Neural progenitor cell (in vitro differentiated cells): ENCODE measurements at regions not wholly inside any gene's neighbourhood (a gene's known extent, or its start where the extent isn't known, plus 50 kb on each side); places are given as distances from the start of the nearest gene placed in this dataset.

Source experiments
- DNase-seq: peaks from one replicate; pipeline ENCODE4 v3.0.0-alpha.2; 2016; ENCODE audit warnings: low spot score
- H2AFZ ChIP-seq: fragments of 200-600 bp; sonication (generic); replicated peaks from 2 replicates; pipeline ENCODE4 v1.6.1; 2016; ENCODE audit warnings: antibody characterized with exemption
- H3F3A ChIP-seq: fragments of 200-600 bp; sonication (generic); 2 replicates; pipeline ENCODE4 v1.6.1; 2016; ENCODE audit warnings: antibody characterized with exemption, low read depth
- H3K27ac ChIP-seq: fragments of 200-600 bp; sonication (generic); 2 replicates; pipeline ENCODE4 v1.5.1; 2016; ENCODE audit warnings: mild to moderate bottlenecking
- H3K27me3 ChIP-seq: fragments of 200-600 bp; sonication (generic); 2 replicates; pipeline ENCODE4 v1.6.1; 2016; ENCODE audit warnings: mild to moderate bottlenecking, moderate library complexity
- H3K36me3 ChIP-seq: fragments of 200-600 bp; sonication (generic); 2 replicates; pipeline ENCODE4 v1.5.1; 2016
- H3K4me1 ChIP-seq: fragments of 200-600 bp; sonication (generic); 2 replicates; pipeline ENCODE4 v1.6.1; 2016; ENCODE audit warnings: mixed run types
- H3K4me2 ChIP-seq: fragments of 200-600 bp; sonication (generic); 2 replicates; pipeline ENCODE4 v1.6.1; 2016
- H3K4me3 ChIP-seq: fragments of 200-600 bp; sonication (generic); 2 replicates; pipeline ENCODE4 v1.5.1; 2016
- H3K79me2 ChIP-seq: fragments of 200-600 bp; sonication (generic); 2 replicates; pipeline ENCODE4 v1.6.1; 2016; ENCODE audit warnings: low read depth
- H3K9ac ChIP-seq: fragments of 200-600 bp; sonication (generic); 2 replicates; pipeline ENCODE4 v1.6.1; 2016
- H3K9me3 ChIP-seq: fragments of 200-600 bp; sonication (generic); 2 replicates; pipeline ENCODE4 v1.5.1; 2016; ENCODE audit warnings: low read depth
- H4K20me1 ChIP-seq: fragments of 200-600 bp; sonication (generic); 2 replicates; pipeline ENCODE4 v1.6.1; 2016; ENCODE audit warnings: low read depth
- H3K27ac Mint-ChIP-seq: 3 replicates; pipeline ENCODE4 v1.8.0; 2021; ENCODE audit warnings: mixed read lengths
- H3K27me3 Mint-ChIP-seq: 2 replicates; pipeline ENCODE4 v1.8.0; 2022; ENCODE audit warnings: low read depth, mild to moderate bottlenecking, inconsistent platforms, moderate library complexity, mixed read lengths; ENCODE audit not compliant: insufficient read depth
- H3K36me3 Mint-ChIP-seq: 3 replicates; pipeline ENCODE4 v1.8.0; 2021; ENCODE audit warnings: mixed read lengths
- H3K4me1 Mint-ChIP-seq: 3 replicates; pipeline ENCODE4 v1.8.0; 2021; ENCODE audit warnings: mixed read lengths
- H3K4me3 Mint-ChIP-seq: 3 replicates; pipeline ENCODE4 v1.8.0; 2021; ENCODE audit warnings: mild to moderate bottlenecking, moderate library complexity, mixed read lengths
- H3K9me3 Mint-ChIP-seq: 3 replicates; pipeline ENCODE4 v1.8.0; 2020; ENCODE audit warnings: mixed read lengths
- CTCF ChIP-seq: fragments of 200-600 bp; sonication (generic); IDR thresholded peaks from 2 replicates; pipeline ENCODE4 v1.5.1; 2017; ENCODE audit warnings: antibody characterized with exemption, mild to moderate bottlenecking
- EZH2 ChIP-seq: fragments of 200-600 bp; sonication (generic); IDR thresholded peaks from 2 replicates; pipeline ENCODE4 v1.6.1; 2017; ENCODE audit warnings: antibody characterized with exemption, mild to moderate bottlenecking, moderate library complexity
- EZH2phosphoT487 ChIP-seq: fragments of 200-600 bp; sonication (generic); IDR thresholded peaks from 2 replicates; pipeline ENCODE4 v1.6.1; 2017; ENCODE audit warnings: antibody characterized with exemption

- DNase-seq: no peak
- Histone ChIP-seq H3K4me1 (no peaks in the 10 kb centered on the region), H2AFZ (no peak overlapping the region), H3K79me2 (no peaks in the 10 kb centered on the region), H3K9ac (no peak overlapping the region), H4K20me1 (no peaks in the 10 kb centered on the region), H3K36me3 (no peaks in the 10 kb centered on the region), H3K9me3 (no peaks in the 10 kb centered on the region), H3K27me3 (no peaks in the 10 kb centered on the region), H3K27ac (no peak overlapping the region), H3F3A (no peaks in the 10 kb centered on the region), H3K4me3 (no peak overlapping the region), H3K4me2 (no peak overlapping the region)
- peaks cover 2% of the 10 kb centered on the region for H3K27me3 Mint-ChIP-seq
- H3K9me3 Mint-ChIP-seq: no peaks in the 10 kb centered on the region
- H3K36me3 Mint-ChIP-seq: no peaks in the 10 kb centered on the region
- H3K27ac Mint-ChIP-seq: no peak overlapping the region
- no peaks in the 10 kb centered on the region for H3K4me1 Mint-ChIP-seq
- H3K4me3 Mint-ChIP-seq: no peak overlapping the region
- TF ChIP-seq EZH2 (no peak), EZH2phosphoT487 (no peak), CTCF (no peak)
Measured at GRCh38 chr6:94988701-94989100, 588.6 kb upstream of the MANEA start.

GRCh38 chr6:95017922-95018321, 559.4 kb upstream of the MANEA start:
- Mint-ChIP-seq H3K4me1 (no peaks in the 10 kb centered on the region), H3K27me3 (no peaks in the 10 kb centered on the region), H3K36me3 (no peaks in the 10 kb centered on the region), H3K4me3 (no peak overlapping the region), H3K27ac (no peak overlapping the region), H3K9me3 (no peaks in the 10 kb centered on the region)
- H3K4me3 ChIP-seq: no peak overlapping the region
- no peaks in the 10 kb centered on the region for H3K4me1 ChIP-seq
- H3K4me2 ChIP-seq: no peak overlapping the region
- H3K27me3 ChIP-seq: no peaks in the 10 kb centered on the region
- no peaks in the 10 kb centered on the region for H3F3A ChIP-seq
- no peak for TF ChIP-seq CTCF
- TF ChIP-seq EZH2phosphoT487: no peak
- TF ChIP-seq EZH2: no peak
- no peaks in the 10 kb centered on the region for H3K79me2 ChIP-seq
- H3K9ac ChIP-seq: no peak overlapping the region
- DNase-seq: no peak
- no peaks in the 10 kb centered on the region for H3K9me3 ChIP-seq
- H4K20me1 ChIP-seq: no peaks in the 10 kb centered on the region
- H3K27ac ChIP-seq: no peak overlapping the region
- no peaks in the 10 kb centered on the region for H3K36me3 ChIP-seq
- H2AFZ ChIP-seq: no peak overlapping the region
